Mucosa of gallbladder (tissue), 1 donor: ENCODE measurements at regions not wholly inside any gene's neighbourhood (a gene's known extent, or its start where the extent isn't known, plus 50 kb on each side); places are given as distances from the start of the nearest gene placed in this dataset.
"Not testable (repeated sequence)": the region's sequence is repeated elsewhere in the genome, so short reads cannot be mapped to it uniquely, and the experiment has no call there.

Experiments used
- DNase-seq: peaks from one replicate; pipeline ENCODE4 v3.0.0-alpha.2; 2020; ENCODE audit warnings: low spot score
- donor health status: DM: no; HTN: no; CAD: no.

DNA sequence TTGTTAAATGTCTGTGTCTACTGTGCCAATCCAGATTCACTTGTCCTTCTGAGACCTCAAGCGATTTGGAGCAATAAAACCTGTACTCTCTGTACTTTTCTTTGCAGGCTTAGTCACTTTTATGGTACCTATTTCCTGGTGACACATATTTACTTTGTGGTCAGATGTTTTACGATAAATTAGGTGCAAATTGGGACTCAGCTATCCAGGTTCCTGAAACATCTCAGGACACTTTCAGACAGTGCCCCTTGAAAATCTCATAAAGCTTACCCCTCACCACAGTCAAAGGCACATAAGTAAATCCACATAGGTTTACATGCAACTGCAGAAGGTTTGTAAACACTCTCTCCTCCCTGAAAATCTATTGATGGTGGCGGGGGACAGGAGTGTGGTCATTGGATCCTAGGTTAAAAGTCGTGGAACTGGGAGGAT, 438.8 kb downstream of the EFNB2 start:
- no peak for DNase-seq

DNA sequence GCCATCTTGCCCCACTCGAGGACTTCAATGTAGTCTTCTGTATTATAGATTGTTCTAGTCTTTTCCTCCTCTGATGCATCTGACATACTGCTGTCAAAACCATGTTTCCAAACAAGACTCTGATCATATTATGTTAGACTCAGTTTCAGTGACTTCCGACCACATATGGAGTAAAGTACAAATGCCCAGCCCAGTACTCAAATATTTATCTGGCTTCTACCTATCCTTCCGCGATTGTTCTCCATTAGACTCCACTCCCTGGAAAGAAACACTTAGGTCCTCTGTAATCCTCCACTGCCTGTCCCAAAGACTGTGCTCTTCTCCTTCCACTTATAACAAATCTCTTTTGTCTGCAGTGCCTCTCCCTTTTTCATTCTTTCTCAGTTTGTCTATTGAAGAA, 439.5 kb downstream of the EFNB2 start:
- no peak for DNase-seq

DNA sequence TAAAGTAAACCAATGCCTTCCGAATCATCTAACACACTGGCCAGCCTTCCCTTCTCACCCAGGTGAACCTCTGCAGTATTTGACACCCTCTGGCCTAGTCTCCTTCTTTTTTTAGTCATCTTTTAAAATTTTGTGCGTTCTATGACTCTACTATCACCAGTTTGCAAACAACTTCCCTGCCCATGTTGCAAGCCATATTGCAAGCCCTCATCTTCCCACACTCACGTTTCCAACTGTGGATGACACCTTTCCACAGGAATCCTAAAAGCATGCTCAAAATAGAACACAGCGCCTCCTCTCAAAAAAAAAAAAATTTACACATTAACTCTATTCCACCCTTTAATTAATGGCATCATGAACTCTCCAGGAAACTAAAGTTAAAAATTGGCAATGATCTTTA, 440.1 kb downstream of the EFNB2 start:
- DNase-seq: no peak

DNA sequence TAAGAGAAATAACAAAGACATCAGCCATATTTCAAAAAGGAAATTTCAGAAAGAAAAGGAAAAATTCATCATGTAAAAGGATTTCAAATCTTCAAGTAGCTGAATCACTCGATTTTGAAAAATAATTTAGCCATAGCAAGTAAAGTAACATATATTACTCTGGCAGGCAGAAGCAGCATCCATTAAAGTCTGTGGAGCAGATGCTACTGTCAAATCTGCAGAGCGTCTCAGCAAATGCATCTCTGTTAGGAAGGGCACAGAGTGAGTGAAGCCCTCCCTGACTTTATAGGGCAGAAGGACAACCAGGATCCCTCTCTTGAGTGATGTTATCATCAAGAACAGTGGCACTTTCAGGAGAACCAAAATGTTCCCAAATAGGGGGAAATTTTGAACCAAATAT, 445.5 kb downstream of the EFNB2 start:
- DNase-seq: no peak

DNA sequence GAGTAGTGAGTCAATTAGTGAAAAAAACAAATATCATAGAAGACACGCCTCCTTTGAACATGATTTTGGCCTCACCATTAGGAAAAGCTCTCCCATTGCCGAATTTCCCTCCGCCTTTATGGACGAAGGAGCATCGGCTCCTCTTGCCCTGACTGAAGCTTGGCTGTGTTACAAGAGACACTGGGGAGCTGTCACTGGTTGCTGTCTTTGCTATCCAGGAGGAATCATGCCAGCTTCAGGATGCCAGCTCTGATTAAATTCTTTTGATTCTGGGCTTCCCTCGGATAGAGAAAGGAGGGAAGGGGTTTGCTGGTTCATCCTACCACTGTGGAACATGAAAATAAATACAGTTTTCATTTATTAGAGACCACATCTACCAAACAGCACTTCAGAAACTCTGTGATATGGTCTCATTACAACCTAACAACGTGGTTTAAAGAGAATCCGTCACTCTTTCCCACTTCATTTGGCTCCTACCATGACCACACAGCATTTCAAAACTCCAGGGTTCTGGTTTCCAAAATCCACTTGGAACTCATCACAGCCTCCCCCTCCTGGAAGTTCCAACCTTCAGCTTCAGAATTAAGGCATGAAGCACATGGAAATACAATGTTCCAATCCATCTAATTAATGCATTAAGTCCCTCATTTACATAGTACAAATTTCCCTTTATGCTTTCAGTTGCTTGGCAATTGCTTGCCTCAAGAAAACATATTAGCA, 446.0 kb downstream of the EFNB2 start:
- DNase-seq: no peak

DNA sequence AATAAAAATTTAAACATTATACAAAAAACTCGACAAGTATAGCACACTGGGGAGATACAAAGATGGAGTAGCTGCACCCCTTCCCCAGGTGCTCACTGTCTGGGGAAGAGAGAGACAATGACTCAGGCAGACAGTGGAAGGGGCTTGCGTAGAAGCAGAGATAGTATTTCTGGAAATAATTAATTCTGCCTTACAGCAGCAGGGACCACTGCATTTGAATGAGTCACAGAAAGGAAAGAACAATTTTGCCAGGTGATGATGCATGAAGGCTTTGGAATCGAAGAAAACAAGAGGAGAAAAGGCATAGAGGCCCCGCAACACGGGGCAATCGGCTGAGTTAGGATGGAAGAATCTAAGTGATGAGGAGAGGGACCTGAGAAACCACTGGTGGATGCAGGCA, 447.4 kb downstream of the EFNB2 start:
- DNase-seq: no peak

DNA sequence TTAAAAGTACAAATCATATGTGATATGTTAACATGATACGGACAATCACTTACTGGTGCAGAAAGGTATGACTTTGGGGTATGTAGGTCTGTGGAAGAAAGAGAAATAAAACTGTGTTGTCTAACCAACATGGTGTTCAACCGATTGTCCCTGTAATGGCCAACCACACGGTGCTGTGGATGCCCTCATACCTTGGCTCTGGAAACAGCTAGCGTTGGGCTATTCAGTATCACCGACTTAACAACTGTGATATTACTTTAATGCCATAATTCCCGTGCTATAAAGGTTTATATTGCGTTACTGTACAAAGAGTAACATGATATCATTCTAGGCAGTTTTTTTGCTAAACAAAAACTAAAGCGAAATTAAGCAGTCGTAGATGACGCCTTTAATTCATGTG, 448.3 kb downstream of the EFNB2 start:
- DNase-seq: no peak

DNA sequence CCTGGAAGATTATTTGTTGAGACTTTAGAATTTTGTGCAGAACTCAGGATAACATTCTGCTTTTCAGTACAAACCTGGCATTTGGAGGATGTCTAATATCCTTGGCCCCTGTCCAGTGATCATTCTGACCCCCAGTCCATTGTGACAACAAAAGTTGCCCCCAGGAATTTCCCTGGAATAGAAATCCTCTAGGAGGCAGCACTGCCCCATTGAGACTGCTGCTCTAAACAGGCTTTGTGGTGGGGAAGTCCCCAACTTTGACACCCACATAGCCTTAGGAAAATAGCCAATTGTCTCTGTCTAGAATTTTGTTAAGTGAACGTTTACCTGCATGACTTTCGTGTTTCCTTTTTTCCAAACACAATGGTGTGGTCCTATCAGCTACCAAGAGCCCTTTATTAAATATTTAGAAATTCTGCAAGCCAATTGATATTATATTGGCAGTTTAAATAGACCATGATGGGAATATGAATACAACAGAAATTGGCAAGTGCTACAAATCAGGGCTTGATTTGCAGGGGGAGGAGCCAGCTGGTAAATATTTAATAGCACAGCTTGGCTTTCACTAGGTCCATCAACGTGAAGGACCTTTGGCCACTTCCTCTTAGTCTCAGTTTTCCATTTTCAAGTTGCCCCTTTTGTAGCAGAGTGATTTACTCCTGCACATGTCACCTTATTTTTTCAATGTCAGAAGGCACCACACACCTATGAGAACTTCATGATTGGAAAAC, 451.7 kb downstream of the EFNB2 start:
- peak; percentile 56 for DNase-seq

DNA sequence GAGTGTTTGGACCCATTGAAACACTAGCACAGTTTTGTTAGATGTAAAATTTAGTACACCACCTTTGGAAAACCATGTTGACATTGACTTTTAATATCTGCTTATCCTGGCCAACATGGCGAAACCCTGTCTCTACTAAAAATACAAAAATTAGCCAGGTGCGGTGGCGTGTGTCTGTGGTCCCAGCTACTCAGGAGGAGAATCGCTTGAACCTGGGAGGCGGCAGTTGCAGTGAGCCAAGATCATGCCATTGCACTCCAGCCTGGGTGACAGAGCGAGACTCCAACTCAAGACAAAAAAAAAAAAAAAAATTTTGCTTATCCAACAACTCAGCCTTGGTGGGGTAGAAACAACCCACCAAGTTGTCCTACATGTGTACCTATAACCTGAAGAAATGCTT, 454.2 kb downstream of the EFNB2 start:
- DNase-seq: not testable (repeated sequence)

DNA sequence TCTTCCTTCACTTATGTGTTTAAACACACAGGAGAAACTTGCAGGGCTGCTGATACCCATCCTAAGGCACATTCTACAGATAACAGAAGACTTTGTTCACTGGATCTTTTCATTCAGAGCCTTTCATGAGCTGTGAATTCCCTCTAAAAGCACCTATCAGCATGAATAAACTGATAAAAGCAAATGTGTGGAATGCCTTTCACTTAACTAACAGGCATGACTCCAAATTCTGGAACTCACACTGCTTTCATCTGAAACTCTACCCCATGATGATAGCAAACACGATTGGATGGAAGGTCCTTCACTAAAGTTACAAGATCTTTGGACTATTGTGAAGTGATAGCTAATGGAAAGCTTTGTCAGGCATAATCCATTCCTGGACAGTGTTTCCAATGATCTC, 457.3 kb downstream of the EFNB2 start:
- DNase-seq: no peak

DNA sequence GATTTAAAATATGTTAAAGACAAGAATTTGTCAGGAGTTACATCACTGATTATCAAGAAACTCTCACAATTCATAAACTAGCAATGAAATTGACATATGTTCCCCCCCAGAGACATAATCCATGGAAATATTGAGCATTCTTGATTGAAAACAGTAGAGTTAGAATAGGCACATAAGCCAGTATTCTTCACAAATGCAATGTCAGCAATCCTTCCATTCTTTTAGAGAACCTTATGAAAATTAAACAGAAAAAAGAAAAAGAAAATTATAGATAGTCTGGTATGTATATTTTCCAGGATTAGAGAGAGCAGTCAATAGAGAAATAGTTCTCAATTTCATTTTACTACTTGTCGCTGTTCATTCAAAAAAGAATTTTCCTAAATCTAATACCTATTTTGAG, 458.4 kb downstream of the EFNB2 start:
- no peak for DNase-seq

DNA sequence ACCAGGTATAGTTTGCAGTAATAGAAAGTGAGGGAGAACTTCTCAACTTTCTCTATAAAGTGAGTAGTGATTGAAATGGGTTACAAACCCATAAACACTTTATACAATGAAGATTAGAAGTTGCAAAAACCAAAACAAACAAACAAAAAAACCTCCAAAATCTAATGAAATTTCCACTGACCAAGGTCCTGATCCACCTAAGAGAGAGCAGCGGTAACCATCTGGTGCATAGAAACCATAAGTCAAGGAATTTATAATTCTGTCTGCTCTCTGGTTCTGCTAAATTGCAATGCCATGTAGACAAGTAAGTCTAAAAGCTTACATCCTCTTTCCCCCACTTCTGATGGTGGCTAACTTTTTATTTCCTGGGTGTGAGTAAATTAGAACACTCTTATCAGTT, 463.4 kb downstream of the EFNB2 start:
- no peak for DNase-seq

DNA sequence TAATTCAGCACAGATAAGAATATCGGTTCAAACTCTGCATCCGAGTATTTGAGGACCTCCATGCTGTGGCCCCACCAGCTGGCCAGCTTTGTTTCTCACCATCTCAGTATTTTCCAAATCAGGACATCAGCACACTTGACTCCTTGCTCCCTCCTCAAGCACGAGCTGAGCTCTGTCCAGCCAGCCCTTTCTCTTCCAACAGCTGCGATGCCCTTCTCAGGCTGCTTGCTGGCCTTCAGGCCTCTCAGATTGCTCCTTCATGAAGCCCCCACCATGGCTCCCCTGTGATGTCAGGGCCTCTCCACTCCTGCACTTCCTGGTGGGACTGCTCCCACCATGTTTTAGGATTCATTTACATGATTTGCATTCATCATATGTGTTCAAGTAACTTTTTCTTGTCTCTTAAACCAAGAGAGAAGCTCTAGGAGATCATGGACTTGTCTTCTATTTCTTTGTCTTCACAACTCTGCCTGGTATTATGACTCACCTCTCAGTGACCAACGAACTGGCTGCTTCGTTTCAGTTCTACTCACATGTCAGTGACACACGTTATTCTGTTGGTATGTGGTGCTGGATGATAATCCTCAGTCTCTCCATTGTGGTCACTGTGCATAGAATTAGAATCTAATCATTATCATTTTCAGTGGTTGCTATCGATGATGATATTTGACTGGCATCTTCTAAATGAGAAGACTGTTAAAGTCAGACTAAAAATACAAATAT, 471.7 kb downstream of the EFNB2 start:
- no peak for DNase-seq

DNA sequence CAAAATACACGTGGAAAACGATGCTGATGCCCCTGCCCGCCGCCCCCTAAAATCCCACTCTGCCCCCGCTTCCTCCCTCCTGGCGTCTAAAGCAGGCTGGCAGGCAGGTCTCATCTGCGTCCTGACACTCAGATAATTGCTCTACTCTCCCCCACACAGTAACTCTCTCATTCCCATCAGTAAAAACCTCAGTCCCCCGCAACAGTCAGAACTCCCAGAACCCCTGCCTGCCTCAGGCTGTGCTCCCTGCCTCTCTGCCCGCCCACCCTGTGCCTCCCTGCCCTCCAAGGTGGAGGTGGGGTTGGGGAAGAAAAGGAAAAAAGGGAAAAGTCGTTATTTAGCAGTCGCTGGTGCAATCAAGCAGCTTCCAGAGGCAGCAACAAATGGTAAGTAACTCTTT, 473.7 kb downstream of the EFNB2 start:
- no peak for DNase-seq

DNA sequence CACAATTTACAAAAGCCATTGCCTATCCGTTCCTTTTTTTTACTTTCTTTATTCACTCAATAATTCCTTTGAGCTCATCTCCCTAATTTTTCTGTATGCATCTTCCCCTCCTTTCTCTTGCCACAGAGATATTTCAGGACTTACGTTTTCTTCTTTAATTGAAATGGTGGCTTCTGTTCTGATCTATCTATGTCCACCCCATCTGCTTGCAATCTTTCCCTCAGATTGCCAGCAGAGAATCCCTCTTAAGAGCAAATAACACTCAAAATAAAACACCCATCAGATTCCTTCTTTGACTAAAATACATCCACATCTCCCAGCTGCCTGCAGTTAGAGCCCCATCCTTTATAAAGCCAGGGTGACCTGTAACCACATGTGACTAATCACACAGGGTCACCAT, 478.6 kb downstream of the EFNB2 start:
- no peak for DNase-seq

DNA sequence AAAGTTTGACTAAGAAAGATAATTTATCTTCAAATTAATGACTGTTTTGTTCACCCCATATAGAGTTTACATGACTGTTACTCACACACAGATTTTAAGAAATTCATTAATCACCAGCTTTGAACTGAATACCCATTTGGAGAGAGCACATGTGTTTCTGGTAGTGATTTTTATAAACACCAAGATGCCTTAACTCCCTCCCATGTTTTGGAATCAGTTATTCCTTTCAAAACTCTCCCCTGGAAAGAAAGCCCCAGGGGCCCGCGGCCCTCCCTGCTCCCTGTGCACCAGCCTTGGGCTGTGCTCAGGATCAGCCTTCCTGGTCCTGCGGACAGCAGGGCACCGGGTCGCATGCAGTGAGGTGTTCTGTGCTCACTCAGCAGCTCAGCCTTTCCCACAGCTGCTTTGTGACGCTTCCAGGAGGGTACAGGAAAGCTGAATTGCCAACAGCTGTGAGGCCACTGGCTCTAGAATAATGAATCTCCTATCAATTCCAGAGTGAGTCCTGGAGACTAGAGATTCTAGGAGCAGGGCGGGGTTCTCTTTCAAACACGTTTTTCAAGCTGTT, 483.2 kb downstream of the EFNB2 start:
- no peak for DNase-seq

DNA sequence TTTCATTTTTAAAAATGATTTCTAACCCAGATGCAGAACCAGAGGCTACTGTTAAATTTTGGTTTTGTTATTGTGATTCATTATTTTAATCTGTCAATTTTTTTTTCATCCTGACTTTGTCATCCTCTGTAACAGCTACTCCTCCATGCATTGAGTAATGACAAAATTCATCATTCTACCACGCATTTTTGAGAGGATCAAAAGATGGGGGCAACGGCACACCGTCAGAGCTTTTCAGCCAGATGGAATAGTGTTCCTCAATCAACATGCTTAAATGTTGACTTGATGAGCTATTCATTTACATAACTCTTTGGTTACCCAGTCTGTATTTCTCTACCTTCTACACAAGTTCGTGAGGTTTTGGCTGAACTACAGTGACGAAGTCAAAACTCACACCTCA, 486.3 kb downstream of the EFNB2 start:
- DNase-seq: no peak

DNA sequence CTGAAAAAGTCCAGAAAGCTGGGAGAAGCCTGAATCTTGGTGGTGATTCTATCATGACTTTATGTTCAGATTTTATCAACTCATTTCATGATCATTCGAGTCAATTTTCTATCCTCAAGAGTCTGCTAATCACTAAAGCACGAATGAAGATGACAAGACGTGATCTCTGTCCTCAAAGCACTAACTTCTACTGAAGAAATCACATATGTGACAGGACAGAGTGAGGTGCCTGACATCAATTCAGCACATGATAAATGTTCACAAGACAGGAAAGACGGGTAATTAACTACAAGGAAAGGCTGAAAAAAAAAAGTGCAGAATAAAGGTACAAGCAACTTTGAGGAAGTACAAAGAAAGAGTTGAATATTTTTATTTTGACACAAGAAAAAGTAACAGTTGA, 487.1 kb downstream of the EFNB2 start:
- no peak for DNase-seq

DNA sequence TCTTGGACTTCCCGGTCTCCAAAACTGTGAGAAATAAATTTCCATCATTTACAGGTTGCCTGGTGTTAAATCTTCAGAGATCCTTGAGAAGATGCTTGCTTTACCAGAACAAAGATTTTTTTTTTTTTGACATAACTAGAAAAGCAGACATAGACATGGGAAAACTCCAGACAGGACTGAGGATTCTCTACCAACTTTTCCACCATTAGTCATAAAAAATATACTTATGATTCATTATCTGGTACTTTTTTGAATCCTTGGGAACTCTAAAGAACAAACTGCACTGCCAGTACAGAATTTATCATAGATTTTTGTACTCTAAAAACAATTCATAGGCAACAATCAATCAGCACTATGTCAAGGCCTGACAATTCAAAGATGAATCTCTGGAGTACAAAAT, 487.6 kb downstream of the EFNB2 start:
- DNase-seq: no peak

DNA sequence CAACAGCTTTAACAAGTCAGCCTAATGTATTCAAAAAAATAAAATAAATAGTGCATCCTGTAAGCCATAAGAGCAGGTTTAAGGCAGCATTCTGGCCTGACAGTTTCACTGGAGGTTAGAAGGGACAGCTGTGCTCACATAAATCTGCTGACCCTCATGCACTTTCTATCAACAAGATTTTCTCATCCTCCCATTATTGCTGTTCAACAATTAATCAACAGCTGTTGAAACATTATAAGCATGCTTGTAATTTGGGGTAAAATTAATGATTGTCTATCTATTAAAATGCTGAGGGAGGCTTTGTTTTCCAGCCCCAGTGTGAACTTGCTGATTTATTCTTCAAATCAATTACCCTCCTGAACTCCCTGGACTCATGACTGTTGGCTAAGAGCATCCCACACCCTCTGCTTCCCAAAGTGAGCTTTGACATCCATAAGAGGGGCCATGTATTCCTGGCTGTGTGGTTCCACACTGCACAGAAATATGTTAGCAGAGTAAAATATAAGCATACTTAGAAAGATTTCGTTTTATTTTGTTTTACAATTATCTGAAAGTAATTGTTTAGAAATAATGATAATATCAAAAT, 492.4 kb downstream of the EFNB2 start:
- DNase-seq: no peak

DNA sequence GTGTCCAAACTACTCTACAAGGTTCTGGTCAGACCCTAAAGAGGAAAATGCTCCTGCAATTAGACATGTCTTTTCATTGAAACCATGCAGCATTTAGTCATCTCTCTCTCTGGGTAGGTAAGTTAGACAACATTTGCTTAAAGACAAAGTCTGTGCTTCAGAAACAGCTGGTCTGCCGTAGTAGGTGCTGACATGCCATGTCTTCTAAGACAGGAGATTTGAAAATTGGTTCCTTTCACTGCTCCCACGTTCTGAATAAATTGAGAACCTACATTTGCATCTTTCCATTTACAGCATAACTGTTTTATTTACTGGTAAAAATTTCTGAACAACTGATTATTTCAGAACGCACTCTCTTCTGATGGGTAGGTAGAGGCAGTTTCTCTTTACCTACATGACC, 494.0 kb downstream of the EFNB2 start:
- DNase-seq: no peak

DNA sequence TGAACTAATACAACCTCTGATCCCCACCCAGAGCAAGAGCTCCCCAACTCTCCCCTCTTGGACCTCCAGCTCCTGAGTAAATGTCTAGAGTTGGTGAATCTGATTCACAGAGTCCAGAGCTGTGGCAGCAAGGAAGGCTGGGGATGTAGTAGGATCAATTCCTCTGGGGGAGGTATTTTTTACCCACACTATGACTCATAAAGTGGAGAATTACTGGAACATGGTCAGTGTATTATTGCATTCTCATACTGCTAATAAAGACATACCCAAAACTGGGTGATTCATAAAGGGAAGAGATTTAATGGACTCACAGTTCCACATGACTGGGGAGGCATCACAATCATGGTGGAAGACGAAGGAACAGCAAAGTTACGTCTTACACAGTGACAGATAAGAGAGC, 496.7 kb downstream of the EFNB2 start:
- DNase-seq: no peak
